GM12873 (cell line): ENCODE measurements at regions not wholly inside any gene's neighbourhood (a gene's known extent, or its start where the extent isn't known, plus 50 kb on each side); places are given as distances from the start of the nearest gene placed in this dataset.

Experiments used
- CTCF ChIP-seq: IDR thresholded peaks from 2 replicates; pipeline ENCODE4 v1.5.1; 2012; ENCODE audit warnings: low read depth, mild to moderate bottlenecking, moderate library complexity, low read length, control low read depth; ENCODE audit not compliant: insufficient read depth; ENCODE audit errors: missing control alignments

GRCh38 chr5:130727830-130728229, 437.2 kb downstream of the HINT1 start:
- no peak for TF ChIP-seq CTCF

GRCh38 chr5:130724658-130725057, 440.4 kb downstream of the HINT1 start:
- no peak for TF ChIP-seq CTCF

- peak; percentile 23 for TF ChIP-seq CTCF
Observed at GRCh38 chr5:130720355-130720754, 444.7 kb downstream of the HINT1 start.

GRCh38 chr5:130715541-130715940, 449.5 kb downstream of the HINT1 start:
- no peak for TF ChIP-seq CTCF

GRCh38 chr5:130714200-130714599, 450.9 kb downstream of the HINT1 start:
- no peak for TF ChIP-seq CTCF

GRCh38 chr5:130712324-130712723, 452.7 kb downstream of the HINT1 start:
- TF ChIP-seq CTCF = no peak

GRCh38 chr5:130710596-130710995, 454.5 kb downstream of the HINT1 start:
- TF ChIP-seq CTCF = no peak
